Lung microvascular endothelial cell (primary cell): ENCODE measurements at regions not wholly inside any gene's neighbourhood (a gene's known extent, or its start where the extent isn't known, plus 50 kb on each side); places are given as distances from the start of the nearest gene placed in this dataset.
"Not testable (repeated sequence)": the region's sequence is repeated elsewhere in the genome, so short reads cannot be mapped to it uniquely, and the experiment has no call there.

Experiments
- DNase-seq, 2 donors: peaks; one replicate each; pipeline versions ENCODE4 v3.0.0 to v3.0.0-alpha.2; 2010; ENCODE audit warnings: low read depth in 2 of 2

GRCh38 chr15:67944010-67944641 is 104.3 kb upstream of the RNU6-1 start:
- DNase-seq = no peak

DNA sequence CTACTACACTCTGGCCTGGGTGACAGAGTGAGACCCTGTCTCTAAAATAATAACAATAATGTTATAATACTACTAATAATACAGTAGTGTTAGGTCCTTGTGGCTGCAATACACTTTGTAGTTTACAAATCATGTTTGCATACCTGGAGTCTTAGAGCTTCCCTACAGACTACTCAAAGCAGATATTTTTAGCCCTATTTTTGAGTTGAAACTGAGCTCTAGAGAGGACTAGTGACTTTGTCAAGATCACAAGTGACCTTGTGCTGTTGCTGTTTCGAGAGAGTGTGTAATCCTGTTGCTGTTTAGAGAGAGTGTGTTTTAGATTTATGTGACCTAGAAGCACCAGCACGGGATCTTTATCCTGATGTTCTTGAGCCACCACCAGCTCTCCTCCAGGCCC is 105.3 kb upstream of the RNU6-1 start:
- no peak for DNase-seq

GRCh38 chr15:67945951-67946700 is 106.3 kb upstream of the RNU6-1 start:
- peak; percentile 15 to 49 for DNase-seq

DNA sequence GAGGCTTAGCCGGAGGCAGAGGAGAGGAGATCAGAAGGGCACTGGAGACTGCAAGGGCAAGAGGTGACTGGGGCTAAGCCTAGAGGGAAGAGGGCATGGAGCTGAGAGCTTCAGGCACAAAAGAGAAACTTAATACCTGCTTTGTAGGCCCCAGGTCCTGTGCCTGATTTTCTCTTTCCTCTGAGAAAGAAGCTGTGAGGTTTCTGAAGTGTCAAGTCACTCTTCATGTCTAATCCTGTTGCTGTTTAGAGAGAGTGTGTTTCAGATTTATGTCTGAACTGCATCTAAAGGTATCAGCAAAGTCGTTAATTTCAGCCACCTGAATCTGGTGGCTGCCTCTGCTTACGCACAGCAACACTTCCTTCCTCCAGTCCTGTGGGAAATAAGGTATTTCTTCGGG is 106.9 kb upstream of the RNU6-1 start:
- DNase-seq = no peak

GRCh38 chr15:67947254-67948039 is 106.7 kb upstream of the PIAS1 start:
- DNase-seq = no peak

- DNase-seq = no peak
These were observed 105.9 kb upstream of the PIAS1 start for GRCh38 chr15:67948215-67948614.

GRCh38 chr15:67951187-67951586 is 102.9 kb upstream of the PIAS1 start:
- not testable (repeated sequence) for DNase-seq

- no peak for DNase-seq
These were observed 100.8 kb upstream of the PIAS1 start for GRCh38 chr15:67953299-67953698.

DNA sequence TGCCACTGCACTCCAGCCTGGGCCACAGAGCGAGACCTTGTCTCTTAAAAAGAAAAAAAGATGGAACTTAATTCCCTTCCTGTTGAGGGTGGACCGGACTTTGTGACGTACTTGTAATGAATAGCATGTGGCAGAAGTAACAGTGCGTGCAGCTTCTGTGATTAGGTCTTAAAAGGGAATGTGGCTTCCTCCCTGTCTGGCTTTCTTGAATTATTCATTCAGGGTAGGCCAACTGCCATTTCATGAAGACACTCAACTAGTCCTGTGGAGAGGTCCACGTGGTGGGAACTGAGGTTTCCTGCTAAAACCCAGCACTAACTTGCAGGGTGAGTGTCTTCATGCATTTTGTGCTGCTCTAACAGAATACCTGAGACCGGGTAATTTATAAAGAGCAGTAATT is 98.9 kb upstream of the PIAS1 start:
- DNase-seq = no peak

DNA sequence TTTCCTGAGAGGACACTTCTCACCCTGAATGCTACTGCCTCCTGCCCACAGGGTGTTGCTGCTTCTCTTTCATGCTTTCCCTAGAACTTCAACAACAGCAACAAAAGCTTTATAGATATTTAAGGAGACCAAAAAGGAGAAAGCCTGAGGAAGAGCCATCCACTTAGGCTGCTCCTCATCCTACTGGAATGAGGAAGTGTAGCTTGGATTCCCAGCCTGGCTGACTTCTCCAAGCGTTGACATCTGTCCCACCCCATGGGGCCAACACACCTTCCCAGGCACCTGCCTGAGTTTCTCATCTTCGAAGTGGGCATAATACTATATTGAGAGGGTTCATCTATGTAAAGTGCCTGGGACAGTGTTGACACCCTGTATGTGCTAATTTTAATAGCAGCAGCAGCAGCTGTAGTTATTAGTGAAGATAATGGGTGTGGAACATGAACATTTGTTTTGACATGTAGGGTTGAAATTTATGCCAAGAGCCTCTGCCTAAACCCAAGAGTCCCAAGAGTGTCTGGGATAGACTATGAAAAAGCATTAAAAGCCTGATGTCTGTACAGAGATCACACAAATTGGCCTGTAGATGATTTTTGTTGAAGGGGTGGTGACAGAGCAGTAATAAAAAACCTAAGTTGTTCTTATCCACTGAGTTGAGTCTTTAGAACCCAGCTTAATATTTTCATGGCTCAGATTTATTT is 96.5 kb upstream of the PIAS1 start:
- no peak for DNase-seq

DNA sequence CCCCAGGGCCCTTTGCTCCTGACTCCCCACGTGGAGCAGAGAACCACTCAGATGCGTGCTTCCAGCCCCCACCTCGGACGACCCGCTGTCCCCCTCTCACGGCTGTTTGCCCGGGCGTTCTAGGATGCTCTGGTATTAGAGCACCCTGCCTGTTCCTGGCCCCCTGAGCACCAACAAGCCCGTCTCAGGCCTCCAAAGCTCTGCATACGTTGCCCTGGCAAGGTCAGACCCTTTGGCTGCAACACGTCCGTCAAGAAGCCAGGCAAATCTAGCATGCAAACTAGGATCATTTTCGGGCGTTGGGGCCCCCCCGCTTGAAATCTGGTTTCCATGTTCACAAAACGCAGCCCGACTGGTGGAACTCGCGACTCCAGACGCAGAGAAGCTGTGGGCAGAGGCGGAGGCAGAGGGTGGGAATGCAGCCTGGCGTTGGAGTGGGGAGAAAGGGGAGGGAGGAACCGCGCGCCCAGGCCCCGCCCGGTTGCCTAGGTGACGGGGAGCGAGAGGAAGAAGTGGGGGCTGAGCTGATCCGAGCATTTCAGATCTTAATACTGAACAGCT is 86.2 kb upstream of the PIAS1 start:
- peak; percentile 22 to 41 for DNase-seq

DNA sequence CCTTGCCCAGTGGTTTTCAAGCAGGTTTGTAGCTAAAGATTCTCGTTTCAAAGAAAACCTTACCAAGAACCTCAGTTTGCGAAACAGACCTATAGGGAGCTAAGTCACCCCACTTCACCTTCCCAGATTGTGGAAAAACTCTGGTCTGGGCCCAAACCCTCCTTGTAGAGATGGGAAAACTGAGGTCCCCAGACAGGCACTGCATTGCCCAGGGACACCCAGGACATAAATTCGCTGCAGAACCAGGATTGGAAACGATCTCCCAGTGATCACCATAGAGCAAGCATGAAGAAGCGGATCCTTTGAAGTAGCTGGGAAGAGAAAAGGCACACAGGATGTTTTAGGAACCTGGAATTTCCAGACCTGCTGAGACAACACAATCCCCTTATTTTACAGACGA is 85.6 kb upstream of the PIAS1 start:
- no peak for DNase-seq

DNA sequence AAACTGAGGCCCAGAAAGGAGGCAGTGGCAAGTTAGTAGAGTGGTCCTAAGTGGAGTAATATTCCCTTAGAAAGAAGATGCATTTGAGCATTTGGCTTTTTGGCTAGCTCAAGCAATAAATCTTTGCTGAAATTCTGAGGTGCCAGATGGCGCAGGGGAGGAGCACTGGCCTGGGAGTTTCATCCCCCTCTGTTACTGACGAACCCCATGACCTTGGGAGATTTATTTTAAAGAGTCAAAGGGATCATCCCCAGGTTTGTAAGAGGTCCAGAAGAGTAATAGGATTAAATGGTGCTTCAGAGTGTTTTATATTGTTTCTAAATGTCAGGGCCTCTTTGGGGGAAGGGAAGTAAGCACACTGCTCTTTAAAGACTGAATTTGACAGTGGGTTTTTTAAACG is 85.1 kb upstream of the PIAS1 start:
- no peak for DNase-seq

DNA sequence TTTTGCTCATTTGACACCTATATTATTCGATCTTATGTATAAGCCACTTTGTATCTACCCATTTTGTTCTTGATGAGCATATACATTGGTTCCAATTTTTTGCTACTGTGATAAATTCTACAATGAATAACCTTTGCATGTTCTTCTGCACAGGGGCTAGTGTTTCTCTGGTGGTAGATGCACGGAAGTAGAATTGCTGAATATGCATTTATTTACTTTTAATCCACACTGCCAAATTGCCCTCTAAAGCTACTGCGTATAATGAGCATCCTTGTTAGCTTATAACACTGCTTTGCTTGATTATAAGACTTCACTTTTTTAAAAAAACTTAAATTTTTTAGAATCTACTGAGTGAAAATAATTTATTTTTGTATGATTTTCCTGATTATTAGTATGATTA is 84.2 kb upstream of the PIAS1 start:
- no peak for DNase-seq

DNA sequence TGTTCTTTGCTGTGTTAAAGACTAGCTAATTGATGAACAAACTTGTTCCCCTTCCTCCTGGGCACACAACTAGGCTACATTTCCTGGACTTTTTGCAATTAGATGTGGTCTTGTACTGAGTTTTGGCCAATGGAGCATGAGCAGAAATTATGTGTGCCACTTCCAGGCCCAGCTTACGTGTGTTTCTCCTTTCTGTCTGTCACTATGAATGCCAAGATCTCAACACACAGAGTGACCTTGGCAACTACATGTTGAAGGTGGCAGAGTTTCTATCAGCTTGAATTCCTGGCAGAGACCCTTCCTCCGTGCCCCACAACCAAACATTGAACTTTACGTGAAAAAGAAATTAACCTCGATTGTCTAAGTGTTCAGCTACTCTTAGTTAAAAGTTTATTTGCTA is 81.7 kb upstream of the PIAS1 start:
- no peak for DNase-seq

DNA sequence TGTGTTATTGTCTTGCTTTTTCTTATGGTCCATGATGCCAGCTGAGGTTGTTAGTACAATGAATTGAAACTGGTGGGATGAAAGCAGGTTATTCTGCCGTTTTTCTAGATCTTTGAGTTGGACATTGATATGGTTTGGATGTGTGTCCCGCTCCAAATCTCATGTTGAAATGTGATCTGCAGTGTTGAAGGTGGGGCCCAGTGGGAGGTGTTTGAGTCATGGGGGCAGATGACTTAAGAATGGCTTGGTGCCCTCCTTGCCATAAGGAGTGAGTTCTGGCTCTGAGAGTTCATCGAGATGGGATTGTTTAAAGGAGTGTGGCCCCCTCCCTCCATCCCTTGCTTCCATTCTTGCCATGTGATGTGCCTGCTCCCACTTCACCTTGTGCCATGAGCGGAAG is 80.3 kb upstream of the PIAS1 start:
- DNase-seq = no peak

GRCh38 chr15:67976506-67977073 is 77.5 kb upstream of the PIAS1 start:
- no peak for DNase-seq

- no peak for DNase-seq
These were observed 76.6 kb upstream of the PIAS1 start for GRCh38 chr15:67977414-67978089.

DNA sequence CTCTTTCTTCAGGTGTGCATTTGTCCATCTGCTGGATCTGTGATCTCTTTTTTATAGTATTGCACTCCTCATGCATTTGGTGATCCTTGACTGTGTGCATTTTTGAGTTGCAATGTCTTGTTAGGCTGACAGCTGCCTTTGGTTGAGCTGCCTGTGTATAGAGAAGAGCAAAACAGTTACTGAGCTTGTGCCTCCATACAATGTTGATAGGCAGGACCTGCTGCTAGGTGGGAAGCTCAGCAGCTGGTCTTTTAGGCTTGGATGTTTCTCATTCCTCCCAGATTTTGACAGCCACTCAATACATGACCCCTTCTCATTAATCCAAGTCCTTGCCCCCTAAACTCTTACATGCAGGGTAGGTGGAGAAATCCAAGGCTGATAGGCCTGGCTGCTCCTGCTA is 74.8 kb upstream of the PIAS1 start:
- no peak for DNase-seq

- no peak for DNase-seq
These were observed 73.9 kb upstream of the PIAS1 start for GRCh38 chr15:67980171-67980570.
